ENCODE measurements at regions not wholly inside any gene's neighbourhood (a gene's known extent, or its start where the extent isn't known, plus 50 kb on each side); places are given as distances from the start of the nearest gene placed in this dataset.

DNA sequence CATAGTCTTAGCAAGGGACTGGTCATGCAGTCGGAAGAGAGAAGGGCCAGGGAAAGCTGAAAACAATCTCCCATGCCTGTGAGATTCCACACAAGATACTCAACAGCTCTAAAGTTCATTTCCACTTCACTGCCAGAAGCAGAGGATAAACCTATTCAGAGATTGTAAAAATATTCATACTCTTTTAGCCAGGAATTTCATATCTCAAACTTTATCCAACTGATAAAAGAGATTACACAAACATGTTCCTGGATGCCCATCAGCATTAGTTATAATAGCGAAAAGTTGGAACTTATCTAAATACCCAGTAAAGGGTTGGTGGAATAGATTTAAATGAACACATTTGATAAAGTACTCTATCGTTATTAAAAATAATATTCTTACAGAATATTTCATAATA is 75.2 kb upstream of the ARHGEF3 start:
- TF ChIP-seq, protein P1, sequence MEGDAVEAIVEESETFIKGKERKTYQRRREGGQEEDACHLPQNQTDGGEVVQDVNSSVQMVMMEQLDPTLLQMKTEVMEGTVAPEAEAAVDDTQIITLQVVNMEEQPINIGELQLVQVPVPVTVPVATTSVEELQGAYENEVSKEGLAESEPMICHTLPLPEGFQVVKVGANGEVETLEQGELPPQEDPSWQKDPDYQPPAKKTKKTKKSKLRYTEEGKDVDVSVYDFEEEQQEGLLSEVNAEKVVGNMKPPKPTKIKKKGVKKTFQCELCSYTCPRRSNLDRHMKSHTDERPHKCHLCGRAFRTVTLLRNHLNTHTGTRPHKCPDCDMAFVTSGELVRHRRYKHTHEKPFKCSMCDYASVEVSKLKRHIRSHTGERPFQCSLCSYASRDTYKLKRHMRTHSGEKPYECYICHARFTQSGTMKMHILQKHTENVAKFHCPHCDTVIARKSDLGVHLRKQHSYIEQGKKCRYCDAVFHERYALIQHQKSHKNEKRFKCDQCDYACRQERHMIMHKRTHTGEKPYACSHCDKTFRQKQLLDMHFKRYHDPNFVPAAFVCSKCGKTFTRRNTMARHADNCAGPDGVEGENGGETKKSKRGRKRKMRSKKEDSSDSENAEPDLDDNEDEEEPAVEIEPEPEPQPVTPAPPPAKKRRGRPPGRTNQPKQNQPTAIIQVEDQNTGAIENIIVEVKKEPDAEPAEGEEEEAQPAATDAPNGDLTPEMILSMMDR (IDR thresholded peaks at IDR 0.05), result no peak
- no peak for TF ChIP-seq POLR2A (IDR thresholded peaks at IDR 0.05)

All from adrenal gland (tissue), 5 donors.